SK-N-SH treated with all-trans-retinoic acid at 6 μM for 48 hours (cell line): ENCODE measurements at regions not wholly inside any gene's neighbourhood (a gene's known extent, or its start where the extent isn't known, plus 50 kb on each side); places are given as distances from the start of the nearest gene placed in this dataset.

ENCODE experiments used
- ATAC-seq: fragments of 200-7000 bp; cut with Tn5 transposase; 3 replicates; pipeline ENCODE4 v1.9.1; 2020; ENCODE audit warnings: mild to moderate bottlenecking, moderate library complexity
- ARNTL ChIP-seq: fragments of 450-650 bp; formaldehyde crosslinking; IDR thresholded peaks from 2 replicates; pipeline ENCODE4 v1.5.0; 2020; ENCODE audit warnings: low read depth, mild to moderate bottlenecking, moderate library complexity, borderline replicate concordance
- BACH2 ChIP-seq: fragments of 250-450 bp; sonication (Bioruptor Pico); IDR thresholded peaks from 2 replicates; pipeline ENCODE4 v1.9.0; 2021; ENCODE audit warnings: mild to moderate bottlenecking, borderline replicate concordance
- CSDC2 ChIP-seq: fragments of 250-450 bp; sonication (Bioruptor Pico); IDR thresholded peaks from 2 replicates; pipeline ENCODE4 v1.5.0; 2020; ENCODE audit warnings: mild to moderate bottlenecking, moderate library complexity
- ESRRG ChIP-seq: fragments of 250-450 bp; sonication (Bioruptor Pico); IDR thresholded peaks from 2 replicates; pipeline ENCODE4 v1.6.1; 2021; ENCODE audit warnings: mild to moderate bottlenecking
- GLIS3 ChIP-seq: fragments of 250-450 bp; sonication (Bioruptor Pico); IDR thresholded peaks from 2 replicates; pipeline ENCODE4 v1.5.0; 2020; ENCODE audit warnings: mild to moderate bottlenecking, moderate library complexity
- ISL1 ChIP-seq: fragments of 250-450 bp; sonication (Bioruptor Pico); IDR thresholded peaks from 2 replicates; pipeline ENCODE4 v2.1.2; 2022; ENCODE audit warnings: mild to moderate bottlenecking, moderate library complexity
- OSR1 ChIP-seq: fragments of 250-450 bp; sonication (Bioruptor Pico); IDR thresholded peaks from 2 replicates; pipeline ENCODE4 v1.8.0; 2022; ENCODE audit warnings: moderate library complexity, mild to moderate bottlenecking, inconsistent platforms
- RARB ChIP-seq: fragments of 250-450 bp; sonication (Bioruptor Pico); IDR thresholded peaks from 2 replicates; pipeline ENCODE4 v1.8.0; 2021; ENCODE audit warnings: mild to moderate bottlenecking, moderate library complexity
- TCF4 ChIP-seq: fragments of 250-450 bp; sonication (Bioruptor Pico); IDR thresholded peaks from 2 replicates; pipeline ENCODE4 v1.8.0; 2021; ENCODE audit warnings: mild to moderate bottlenecking, moderate library complexity, borderline replicate concordance
- TOX ChIP-seq: fragments of 250-450 bp; sonication (Bioruptor Pico); IDR thresholded peaks from 2 replicates; pipeline ENCODE4 v1.8.0; 2021; ENCODE audit warnings: mild to moderate bottlenecking, moderate library complexity, borderline replicate concordance
- ZFP30 ChIP-seq: fragments of 450-650 bp; formaldehyde crosslinking; IDR thresholded peaks from 2 replicates; pipeline ENCODE4 v1.5.0; 2022; ENCODE audit warnings: mild to moderate bottlenecking, moderate library complexity
- ZNF565 ChIP-seq: fragments of 450-650 bp; formaldehyde crosslinking; conservative IDR thresholded peaks from 2 replicates; pipeline ENCODE4 v1.5.0; 2020; ENCODE audit warnings: low read depth, mild to moderate bottlenecking, moderate library complexity
- ZNF70 ChIP-seq: fragments of 450-650 bp; formaldehyde crosslinking; IDR thresholded peaks from 2 replicates; pipeline ENCODE4 v1.5.0; 2020; ENCODE audit warnings: mild to moderate bottlenecking, moderate library complexity
- ZNF8 ChIP-seq: fragments of 450-650 bp; formaldehyde crosslinking; IDR thresholded peaks from 2 replicates; pipeline ENCODE4 v1.5.0; 2020; ENCODE audit warnings: mild to moderate bottlenecking, moderate library complexity
- TF ChIP-seq, protein P1 (sequence below): fragments of 250-450 bp; sonication (Bioruptor Pico); IDR thresholded peaks from 2 replicates; pipeline ENCODE4 v1.5.1; 2020; ENCODE audit warnings: low read depth, mild to moderate bottlenecking, moderate library complexity
- TF ChIP-seq, protein P2 (sequence below): fragments of 250-450 bp; sonication (Bioruptor Pico); IDR thresholded peaks from 2 replicates; pipeline ENCODE4 v1.8.0; 2020; ENCODE audit warnings: mild to moderate bottlenecking, moderate library complexity, borderline replicate concordance
- TF ChIP-seq, protein P3 (sequence below): fragments of 250-450 bp; sonication (Bioruptor Pico); IDR thresholded peaks from 2 replicates; pipeline ENCODE4 v1.8.0; 2021; ENCODE audit warnings: low read depth, mild to moderate bottlenecking, moderate library complexity, borderline replicate concordance
- TF ChIP-seq, protein P4 (sequence below): fragments of 250-450 bp; sonication (Bioruptor Pico); IDR thresholded peaks from 2 replicates; pipeline ENCODE4 v1.5.0; 2020; ENCODE audit warnings: mild to moderate bottlenecking, moderate library complexity

DNA sequence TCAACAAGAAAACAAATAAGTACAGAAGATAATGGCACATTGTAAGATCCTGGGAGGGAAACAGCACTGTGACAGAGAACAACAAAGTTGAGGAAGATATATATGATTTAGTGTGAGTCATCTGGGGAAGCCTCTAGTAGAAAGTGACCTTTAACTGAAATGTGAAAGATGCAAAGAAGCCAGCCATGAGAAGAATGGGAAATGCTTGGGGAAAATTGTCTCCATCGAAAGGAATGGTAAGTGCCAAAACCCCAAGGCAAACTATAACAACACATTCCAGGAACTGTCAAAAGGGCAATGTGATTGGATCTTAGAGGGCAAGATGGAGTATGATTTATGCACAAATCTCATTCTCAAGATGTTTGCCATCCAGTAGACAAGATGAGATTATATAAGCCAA lies 537.8 kb upstream of the BRINP1 start:
- no peak for TF ChIP-seq BACH2
- TF ChIP-seq CSDC2 = no peak
- no peak for TF ChIP-seq ARNTL (CRISPR knock-in tag)
- TF ChIP-seq, protein P1, sequence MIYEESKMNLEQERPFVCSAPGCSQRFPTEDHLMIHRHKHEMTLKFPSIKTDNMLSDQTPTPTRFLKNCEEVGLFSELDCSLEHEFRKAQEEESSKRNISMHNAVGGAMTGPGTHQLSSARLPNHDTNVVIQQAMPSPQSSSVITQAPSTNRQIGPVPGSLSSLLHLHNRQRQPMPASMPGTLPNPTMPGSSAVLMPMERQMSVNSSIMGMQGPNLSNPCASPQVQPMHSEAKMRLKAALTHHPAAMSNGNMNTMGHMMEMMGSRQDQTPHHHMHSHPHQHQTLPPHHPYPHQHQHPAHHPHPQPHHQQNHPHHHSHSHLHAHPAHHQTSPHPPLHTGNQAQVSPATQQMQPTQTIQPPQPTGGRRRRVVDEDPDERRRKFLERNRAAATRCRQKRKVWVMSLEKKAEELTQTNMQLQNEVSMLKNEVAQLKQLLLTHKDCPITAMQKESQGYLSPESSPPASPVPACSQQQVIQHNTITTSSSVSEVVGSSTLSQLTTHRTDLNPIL (CRISPR knock-in tag) = no peak
- no peak for TF ChIP-seq TCF4
- TF ChIP-seq ZNF565 (CRISPR knock-in tag) = no peak
- TF ChIP-seq, protein P2, sequence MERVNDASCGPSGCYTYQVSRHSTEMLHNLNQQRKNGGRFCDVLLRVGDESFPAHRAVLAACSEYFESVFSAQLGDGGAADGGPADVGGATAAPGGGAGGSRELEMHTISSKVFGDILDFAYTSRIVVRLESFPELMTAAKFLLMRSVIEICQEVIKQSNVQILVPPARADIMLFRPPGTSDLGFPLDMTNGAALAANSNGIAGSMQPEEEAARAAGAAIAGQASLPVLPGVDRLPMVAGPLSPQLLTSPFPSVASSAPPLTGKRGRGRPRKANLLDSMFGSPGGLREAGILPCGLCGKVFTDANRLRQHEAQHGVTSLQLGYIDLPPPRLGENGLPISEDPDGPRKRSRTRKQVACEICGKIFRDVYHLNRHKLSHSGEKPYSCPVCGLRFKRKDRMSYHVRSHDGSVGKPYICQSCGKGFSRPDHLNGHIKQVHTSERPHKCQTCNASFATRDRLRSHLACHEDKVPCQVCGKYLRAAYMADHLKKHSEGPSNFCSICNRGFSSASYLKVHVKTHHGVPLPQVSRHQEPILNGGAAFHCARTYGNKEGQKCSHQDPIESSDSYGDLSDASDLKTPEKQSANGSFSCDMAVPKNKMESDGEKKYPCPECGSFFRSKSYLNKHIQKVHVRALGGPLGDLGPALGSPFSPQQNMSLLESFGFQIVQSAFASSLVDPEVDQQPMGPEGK = no peak
- no peak for TF ChIP-seq ZNF70 (CRISPR knock-in tag)
- no peak for TF ChIP-seq ZNF8
- TF ChIP-seq, protein P3, sequence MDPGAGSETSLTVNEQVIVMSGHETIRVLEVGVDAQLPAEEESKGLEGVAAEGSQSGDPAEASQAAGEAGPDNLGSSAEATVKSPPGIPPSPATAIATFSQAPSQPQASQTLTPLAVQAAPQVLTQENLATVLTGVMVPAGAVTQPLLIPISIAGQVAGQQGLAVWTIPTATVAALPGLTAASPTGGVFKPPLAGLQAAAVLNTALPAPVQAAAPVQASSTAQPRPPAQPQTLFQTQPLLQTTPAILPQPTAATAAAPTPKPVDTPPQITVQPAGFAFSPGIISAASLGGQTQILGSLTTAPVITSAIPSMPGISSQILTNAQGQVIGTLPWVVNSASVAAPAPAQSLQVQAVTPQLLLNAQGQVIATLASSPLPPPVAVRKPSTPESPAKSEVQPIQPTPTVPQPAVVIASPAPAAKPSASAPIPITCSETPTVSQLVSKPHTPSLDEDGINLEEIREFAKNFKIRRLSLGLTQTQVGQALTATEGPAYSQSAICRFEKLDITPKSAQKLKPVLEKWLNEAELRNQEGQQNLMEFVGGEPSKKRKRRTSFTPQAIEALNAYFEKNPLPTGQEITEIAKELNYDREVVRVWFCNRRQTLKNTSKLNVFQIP (CRISPR knock-in tag) = no peak
- no peak for TF ChIP-seq ISL1 (CRISPR knock-in tag)
- ATAC-seq = no peak

DNA sequence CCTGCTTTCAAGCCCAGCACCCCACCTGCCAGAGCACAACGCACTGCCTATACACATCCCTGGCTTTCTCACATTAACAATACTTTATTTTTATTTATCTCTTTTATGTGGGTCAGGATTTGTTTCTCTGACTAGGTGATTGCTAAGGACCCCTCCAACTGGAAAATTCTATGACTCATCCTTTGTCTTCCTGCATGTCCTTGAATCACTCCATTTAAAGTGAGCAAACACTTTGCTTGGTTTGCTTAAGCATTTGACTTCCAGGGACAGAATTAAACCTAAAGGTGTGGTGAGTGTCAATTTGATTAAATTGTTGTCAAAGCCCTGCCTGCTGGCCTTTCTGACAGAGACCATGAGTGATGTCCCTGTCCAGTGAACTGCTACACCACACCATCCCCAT lies 536.5 kb upstream of the BRINP1 start:
- TF ChIP-seq ZNF70 (CRISPR knock-in tag) (no peak), ESRRG (CRISPR knock-in tag) (no peak), ZFP30 (no peak), ARNTL (CRISPR knock-in tag) (no peak), TOX (CRISPR knock-in tag) (no peak), TCF4 (no peak), GLIS3 (CRISPR knock-in tag) (no peak), CSDC2 (no peak), ZNF8 (no peak), RARB (CRISPR knock-in tag) (no peak), OSR1 (CRISPR knock-in tag) (no peak)
- TF ChIP-seq, protein P4, sequence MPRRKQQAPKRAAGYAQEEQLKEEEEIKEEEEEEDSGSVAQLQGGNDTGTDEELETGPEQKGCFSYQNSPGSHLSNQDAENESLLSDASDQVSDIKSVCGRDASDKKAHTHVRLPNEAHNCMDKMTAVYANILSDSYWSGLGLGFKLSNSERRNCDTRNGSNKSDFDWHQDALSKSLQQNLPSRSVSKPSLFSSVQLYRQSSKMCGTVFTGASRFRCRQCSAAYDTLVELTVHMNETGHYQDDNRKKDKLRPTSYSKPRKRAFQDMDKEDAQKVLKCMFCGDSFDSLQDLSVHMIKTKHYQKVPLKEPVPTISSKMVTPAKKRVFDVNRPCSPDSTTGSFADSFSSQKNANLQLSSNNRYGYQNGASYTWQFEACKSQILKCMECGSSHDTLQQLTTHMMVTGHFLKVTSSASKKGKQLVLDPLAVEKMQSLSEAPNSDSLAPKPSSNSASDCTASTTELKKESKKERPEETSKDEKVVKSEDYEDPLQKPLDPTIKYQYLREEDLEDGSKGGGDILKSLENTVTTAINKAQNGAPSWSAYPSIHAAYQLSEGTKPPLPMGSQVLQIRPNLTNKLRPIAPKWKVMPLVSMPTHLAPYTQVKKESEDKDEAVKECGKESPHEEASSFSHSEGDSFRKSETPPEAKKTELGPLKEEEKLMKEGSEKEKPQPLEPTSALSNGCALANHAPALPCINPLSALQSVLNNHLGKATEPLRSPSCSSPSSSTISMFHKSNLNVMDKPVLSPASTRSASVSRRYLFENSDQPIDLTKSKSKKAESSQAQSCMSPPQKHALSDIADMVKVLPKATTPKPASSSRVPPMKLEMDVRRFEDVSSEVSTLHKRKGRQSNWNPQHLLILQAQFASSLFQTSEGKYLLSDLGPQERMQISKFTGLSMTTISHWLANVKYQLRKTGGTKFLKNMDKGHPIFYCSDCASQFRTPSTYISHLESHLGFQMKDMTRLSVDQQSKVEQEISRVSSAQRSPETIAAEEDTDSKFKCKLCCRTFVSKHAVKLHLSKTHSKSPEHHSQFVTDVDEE = no peak
- TF ChIP-seq, protein P2 = no peak
- TF ChIP-seq, protein P1 (CRISPR knock-in tag) = no peak
- no peak for ATAC-seq

DNA sequence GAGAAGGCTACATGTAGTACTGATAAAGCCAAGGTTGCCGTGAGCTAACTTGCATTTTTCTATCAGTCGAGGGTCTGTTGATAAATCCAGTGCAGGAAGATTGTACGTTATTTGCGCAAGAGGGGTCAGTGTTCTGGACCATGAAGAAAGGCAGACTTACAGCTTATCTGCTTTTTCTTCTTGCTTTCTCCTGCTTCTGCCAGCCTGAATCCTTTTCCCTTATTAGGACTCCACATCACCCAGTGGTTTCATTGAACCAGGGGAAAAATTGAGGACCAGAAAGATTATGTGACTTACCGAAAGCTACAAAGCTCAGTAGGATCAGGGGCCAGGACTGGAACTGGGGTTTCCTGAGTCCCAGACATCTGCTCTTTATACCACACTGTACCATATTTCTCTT lies 534.6 kb upstream of the BRINP1 start:
- no peak for ATAC-seq
- TF ChIP-seq, protein P1 (CRISPR knock-in tag) = no peak
- TF ChIP-seq CSDC2 (no peak), ZFP30 (no peak), TOX (CRISPR knock-in tag) (no peak), RARB (CRISPR knock-in tag) (no peak)
- TF ChIP-seq, protein P3 (CRISPR knock-in tag) = no peak
- TF ChIP-seq, all 23 proteins: peak for 0
